ENCODE measurements at regions not wholly inside any gene's neighbourhood (a gene's known extent, or its start where the extent isn't known, plus 50 kb on each side); places are given as distances from the start of the nearest gene placed in this dataset.

DNA sequence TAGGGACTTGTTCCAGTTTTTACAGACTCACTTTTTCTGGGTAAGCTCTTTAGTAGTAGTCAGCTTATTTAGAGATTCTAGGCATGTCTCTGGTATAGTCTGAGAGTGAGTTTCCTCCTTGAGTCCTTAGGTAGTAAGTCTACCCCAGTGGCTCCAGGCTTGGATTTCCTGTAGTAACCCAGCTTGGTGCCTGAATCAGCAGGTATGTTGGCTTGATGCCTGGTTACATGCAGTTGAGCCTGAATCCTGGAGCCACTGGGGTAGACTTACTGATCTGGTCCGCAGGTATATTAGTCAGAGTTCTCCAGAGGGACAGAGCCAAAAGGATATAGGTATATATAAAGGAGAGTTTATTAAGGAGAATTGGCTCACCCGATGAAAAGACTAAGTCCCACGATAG, 85.8 kb upstream of the RBMS3 start:
- TF ChIP-seq, protein P1, sequence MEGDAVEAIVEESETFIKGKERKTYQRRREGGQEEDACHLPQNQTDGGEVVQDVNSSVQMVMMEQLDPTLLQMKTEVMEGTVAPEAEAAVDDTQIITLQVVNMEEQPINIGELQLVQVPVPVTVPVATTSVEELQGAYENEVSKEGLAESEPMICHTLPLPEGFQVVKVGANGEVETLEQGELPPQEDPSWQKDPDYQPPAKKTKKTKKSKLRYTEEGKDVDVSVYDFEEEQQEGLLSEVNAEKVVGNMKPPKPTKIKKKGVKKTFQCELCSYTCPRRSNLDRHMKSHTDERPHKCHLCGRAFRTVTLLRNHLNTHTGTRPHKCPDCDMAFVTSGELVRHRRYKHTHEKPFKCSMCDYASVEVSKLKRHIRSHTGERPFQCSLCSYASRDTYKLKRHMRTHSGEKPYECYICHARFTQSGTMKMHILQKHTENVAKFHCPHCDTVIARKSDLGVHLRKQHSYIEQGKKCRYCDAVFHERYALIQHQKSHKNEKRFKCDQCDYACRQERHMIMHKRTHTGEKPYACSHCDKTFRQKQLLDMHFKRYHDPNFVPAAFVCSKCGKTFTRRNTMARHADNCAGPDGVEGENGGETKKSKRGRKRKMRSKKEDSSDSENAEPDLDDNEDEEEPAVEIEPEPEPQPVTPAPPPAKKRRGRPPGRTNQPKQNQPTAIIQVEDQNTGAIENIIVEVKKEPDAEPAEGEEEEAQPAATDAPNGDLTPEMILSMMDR (conservative IDR thresholded peaks at IDR 0.05): no peak
- TF ChIP-seq ZFX (IDR thresholded peaks at IDR 0.05): no peak
